NT2/D1 (cell line): ENCODE measurements at regions not wholly inside any gene's neighbourhood (a gene's known extent, or its start where the extent isn't known, plus 50 kb on each side); places are given as distances from the start of the nearest gene placed in this dataset.

Experiments
- YY1 ChIP-seq: IDR thresholded peaks from 2 replicates; pipeline ENCODE4 v1.6.1; 2011; ENCODE audit not compliant: insufficient read length, insufficient read depth
- ZNF274 ChIP-seq: IDR thresholded peaks from 2 replicates; pipeline ENCODE4 v1.6.1; 2011; ENCODE audit warnings: mild to moderate bottlenecking, low read depth, low read length

GRCh38 chr21:17089091-17089491, 423.8 kb upstream of the CXADR start:
- TF ChIP-seq YY1 (no peak), ZNF274 (no peak)
